Trophoblast cell (in vitro differentiated cells and primary cell): ENCODE measurements at regions not wholly inside any gene's neighbourhood (a gene's known extent, or its start where the extent isn't known, plus 50 kb on each side); places are given as distances from the start of the nearest gene placed in this dataset.
"Not testable (repeated sequence)": the region's sequence is repeated elsewhere in the genome, so short reads cannot be mapped to it uniquely, and the experiment has no call there.

ENCODE experiments used
- DNase-seq, 2 donors: peaks; one replicate each; pipeline ENCODE4 v3.0.0-alpha.2; 2016
- H2AFZ ChIP-seq: 2 replicates; pipeline ENCODE4 v1.6.1; 2013; ENCODE audit warnings: low read length, moderate library complexity, mild to moderate bottlenecking; ENCODE audit not compliant: insufficient read depth, poor library complexity
- H2AK5ac ChIP-seq: 2 replicates; pipeline ENCODE4 v1.6.1; 2013; ENCODE audit warnings: mild to moderate bottlenecking, low read length
- H2BK120ac ChIP-seq: 2 replicates; pipeline ENCODE4 v1.6.1; 2013; ENCODE audit warnings: low read length, mild to moderate bottlenecking, moderate library complexity; ENCODE audit not compliant: insufficient read depth, poor library complexity
- H2BK12ac ChIP-seq: 2 replicates; pipeline ENCODE4 v1.6.1; 2013; ENCODE audit warnings: mild to moderate bottlenecking, low read length, moderate library complexity
- H2BK5ac ChIP-seq: 2 replicates; pipeline ENCODE4 v1.6.1; 2013; ENCODE audit warnings: low read length, low read depth, moderate library complexity, mild to moderate bottlenecking; ENCODE audit not compliant: poor library complexity
- H3K14ac ChIP-seq: 2 replicates; pipeline ENCODE4 v1.6.1; 2013; ENCODE audit warnings: mild to moderate bottlenecking, low read length
- H3K18ac ChIP-seq: 2 replicates; pipeline ENCODE4 v1.6.1; 2013; ENCODE audit warnings: mild to moderate bottlenecking, low read length
- H3K23ac ChIP-seq: 2 replicates; pipeline ENCODE4 v1.6.1; 2013; ENCODE audit warnings: low read length
- H3K27ac ChIP-seq: 2 replicates; pipeline ENCODE4 v1.5.1; 2013; ENCODE audit warnings: low read depth, mild to moderate bottlenecking, inconsistent platforms, low read length, moderate library complexity
- H3K27me3 ChIP-seq: 2 replicates; pipeline ENCODE4 v1.6.1; 2013; ENCODE audit warnings: inconsistent platforms, mild to moderate bottlenecking, low read length, moderate library complexity; ENCODE audit not compliant: insufficient read depth
- H3K36me3 ChIP-seq, 2 experiments: 1 replicate in 1 of 2; 2 replicates in 1 of 2; pipeline ENCODE4 v1.6.1; 2013; ENCODE audit warnings: low read length in 2 of 2, mild to moderate bottlenecking in 2 of 2, moderate library complexity in 1 of 2; ENCODE audit not compliant: insufficient read depth in 2 of 2, control insufficient read depth in 1 of 2
- H3K4ac ChIP-seq: 2 replicates; pipeline ENCODE4 v1.6.1; 2013; ENCODE audit warnings: low read depth, mild to moderate bottlenecking, low read length, moderate library complexity
- H3K4me1 ChIP-seq, 2 experiments: 1 replicate in 1 of 2; 2 replicates in 1 of 2; pipeline ENCODE4 v1.6.1; 2013; ENCODE audit warnings: low read length in 2 of 2, mild to moderate bottlenecking in 2 of 2, moderate library complexity in 1 of 2; ENCODE audit not compliant: insufficient read depth in 2 of 2, control insufficient read depth in 1 of 2
- H3K4me2 ChIP-seq: 2 replicates; pipeline ENCODE4 v1.6.1; 2013; ENCODE audit warnings: inconsistent platforms, mild to moderate bottlenecking, low read length, moderate library complexity
- H3K4me3 ChIP-seq: 2 replicates; pipeline ENCODE4 v1.5.1; 2013; ENCODE audit warnings: mild to moderate bottlenecking, low read depth, low read length, inconsistent platforms
- H3K79me1 ChIP-seq: one replicate; pipeline ENCODE4 v1.6.1; 2013; ENCODE audit warnings: low read length
- H3K79me2 ChIP-seq: 2 replicates; pipeline ENCODE4 v1.6.1; 2013; ENCODE audit warnings: low read length, mild to moderate bottlenecking; ENCODE audit not compliant: control insufficient read depth, insufficient read depth, poor library complexity
- H3K9ac ChIP-seq: 2 replicates; pipeline ENCODE4 v1.6.1; 2013; ENCODE audit warnings: mild to moderate bottlenecking, low read length
- H3K9me3 ChIP-seq: 2 replicates; pipeline ENCODE4 v1.6.1; 2013; ENCODE audit warnings: low read depth, mild to moderate bottlenecking, control low read depth, inconsistent platforms, low read length; ENCODE audit not compliant: insufficient read depth
- H4K12ac ChIP-seq: 2 replicates; pipeline ENCODE4 v1.6.1; 2013; ENCODE audit warnings: low read depth, mild to moderate bottlenecking, low read length, moderate library complexity
- H4K8ac ChIP-seq: 2 replicates; pipeline ENCODE4 v1.6.1; 2013; ENCODE audit warnings: low read depth, mild to moderate bottlenecking, low read length, moderate library complexity
- H4K91ac ChIP-seq: one replicate; pipeline ENCODE4 v1.6.1; 2013; ENCODE audit warnings: low read depth, mild to moderate bottlenecking, low read length, moderate library complexity
- WGBS: extraction: QIAGEN DNeasy Blood & Tissue Kit; methylation state at CpG from one replicate; pipeline ENCODE4 v1.1.7; 2013; ENCODE audit warnings: missing lambda C conversion rate; ENCODE audit not compliant: insufficient read length, insufficient coverage; ENCODE audit errors: extremely low coverage; 5-methylcytosine and 5-hydroxymethylcytosine counted together

DNA sequence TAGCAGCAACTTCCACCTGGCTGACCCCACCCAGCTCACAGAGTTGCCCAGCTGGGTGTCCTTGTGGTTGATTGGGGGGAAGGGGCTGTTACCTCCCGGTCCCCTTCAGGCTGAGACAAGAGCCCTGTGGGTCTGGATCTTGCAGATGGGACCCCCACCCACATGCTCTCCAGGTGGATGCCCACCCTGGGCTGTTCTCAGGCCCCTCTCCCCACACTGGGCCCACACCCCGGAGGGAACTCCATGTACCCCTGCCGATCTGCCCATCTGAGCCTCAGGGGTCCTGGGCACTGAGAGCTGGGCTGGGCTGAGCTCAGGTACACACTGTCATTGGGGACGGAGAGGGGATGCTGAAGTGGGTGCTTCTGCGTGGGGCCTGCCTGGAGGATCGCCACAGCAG, 1453.9 kb upstream of the TPTE start:
- not testable (repeated sequence) for H3K9me3 ChIP-seq, H3K27me3 ChIP-seq, DNase-seq, H3K9ac ChIP-seq, H3K79me1 ChIP-seq, H3K4ac ChIP-seq, H4K12ac ChIP-seq, H2AK5ac ChIP-seq, H2BK12ac ChIP-seq, H4K91ac ChIP-seq, H3K23ac ChIP-seq, H3K4me3 ChIP-seq, H2AFZ ChIP-seq, H3K18ac ChIP-seq, H3K79me2 ChIP-seq, H4K8ac ChIP-seq, H3K14ac ChIP-seq, H2BK5ac ChIP-seq, H2BK120ac ChIP-seq, H3K27ac ChIP-seq, H3K36me3 ChIP-seq, H3K4me2 ChIP-seq, H3K4me1 ChIP-seq
- WGBS = no CpG with 5 or more reads among the region's 6 CpGs

DNA sequence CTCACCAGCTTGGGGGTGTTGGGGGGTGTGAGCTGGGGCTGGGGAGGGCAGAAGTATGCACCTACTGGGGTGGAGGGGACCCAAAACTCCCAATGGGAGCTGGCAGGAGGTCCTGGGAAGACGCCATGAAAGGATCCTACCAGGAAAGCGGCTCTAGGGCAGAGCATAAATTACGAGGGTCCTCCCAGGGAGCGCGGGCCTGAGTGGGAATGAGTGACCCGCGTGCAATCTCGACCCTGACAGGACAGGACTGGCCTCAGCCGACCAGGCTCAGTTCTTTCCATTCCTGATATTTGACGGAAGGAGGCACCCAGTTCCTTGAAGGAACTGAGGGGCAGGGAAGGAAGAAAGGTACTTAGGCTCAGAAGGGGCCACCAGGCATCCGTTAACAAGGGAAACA, 1452.8 kb upstream of the TPTE start:
- not testable (repeated sequence) for H3K4me2 ChIP-seq, H3K14ac ChIP-seq, H2BK12ac ChIP-seq, H2BK5ac ChIP-seq, H2BK120ac ChIP-seq, H4K8ac ChIP-seq, H3K18ac ChIP-seq, H3K27ac ChIP-seq, H3K36me3 ChIP-seq, DNase-seq, H3K4ac ChIP-seq, H3K4me1 ChIP-seq, H4K12ac ChIP-seq, H3K79me1 ChIP-seq, H3K27me3 ChIP-seq, H4K91ac ChIP-seq, H3K23ac ChIP-seq, H3K79me2 ChIP-seq, H2AK5ac ChIP-seq, H3K9me3 ChIP-seq, H2AFZ ChIP-seq, H3K4me3 ChIP-seq, H3K9ac ChIP-seq
- no CpG with 5 or more reads among the region's 11 CpGs for WGBS

DNA sequence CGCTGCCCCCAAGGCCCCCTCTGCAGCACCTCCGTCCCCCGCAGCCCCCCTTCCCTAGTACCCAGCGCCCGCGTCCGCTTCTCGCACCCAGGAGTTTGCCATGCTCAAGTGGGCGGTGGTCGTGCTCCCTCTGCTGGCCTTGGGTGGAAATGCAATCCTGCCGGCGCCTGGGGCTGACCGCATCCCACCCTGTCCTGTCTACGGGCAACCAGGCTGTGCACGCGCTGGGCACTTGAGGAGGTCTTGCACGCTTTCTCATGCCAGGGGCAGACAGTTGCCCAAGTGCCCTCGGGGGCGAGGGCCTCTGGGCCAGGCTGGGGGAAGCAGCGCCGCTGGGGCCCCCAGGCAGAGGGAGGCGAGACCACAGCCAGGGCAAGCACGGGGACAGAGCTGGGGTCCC, 1450.7 kb upstream of the TPTE start:
- H3K14ac ChIP-seq, H2BK120ac ChIP-seq, H3K27me3 ChIP-seq, H3K18ac ChIP-seq, H4K91ac ChIP-seq, H2BK5ac ChIP-seq, H3K79me2 ChIP-seq, H2BK12ac ChIP-seq, H4K12ac ChIP-seq, H3K4ac ChIP-seq, H2AK5ac ChIP-seq, H3K36me3 ChIP-seq, H3K4me3 ChIP-seq, H4K8ac ChIP-seq, DNase-seq, H3K79me1 ChIP-seq, H2AFZ ChIP-seq, H3K27ac ChIP-seq, H3K4me2 ChIP-seq, H3K9ac ChIP-seq, H3K23ac ChIP-seq, H3K4me1 ChIP-seq: not testable (repeated sequence)
- WGBS = no CpG with 5 or more reads among the region's 23 CpGs
- peaks cover 11% of the 10 kb centered on the region for H3K9me3 ChIP-seq

DNA sequence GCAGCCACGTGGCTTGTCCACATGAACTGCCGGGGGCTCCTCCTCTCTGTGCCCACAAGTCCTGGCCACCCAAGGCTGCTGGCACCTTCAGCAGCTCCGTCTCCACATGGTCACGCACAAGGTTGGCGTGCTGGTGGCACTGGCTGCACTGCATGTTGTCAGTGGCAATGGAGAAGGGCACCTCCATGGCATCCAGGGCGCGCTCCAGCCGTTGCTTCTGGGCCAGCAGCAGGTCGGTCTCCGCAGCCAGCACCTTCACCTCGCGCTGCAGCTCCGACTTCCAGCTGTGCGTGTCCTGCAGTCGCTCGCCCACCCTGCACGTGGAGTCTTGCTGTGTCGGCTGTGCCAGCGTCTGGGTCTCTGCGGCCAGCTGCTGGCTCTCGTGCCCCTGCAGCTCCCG, 1448.4 kb upstream of the TPTE start:
- H2AFZ ChIP-seq, H3K27ac ChIP-seq, H3K36me3 ChIP-seq, H2BK12ac ChIP-seq, H3K4me1 ChIP-seq, H3K9ac ChIP-seq, H3K27me3 ChIP-seq, H3K4me2 ChIP-seq, H3K4me3 ChIP-seq, H3K14ac ChIP-seq, H2AK5ac ChIP-seq, DNase-seq, H3K4ac ChIP-seq, H3K79me1 ChIP-seq, H3K18ac ChIP-seq, H4K8ac ChIP-seq, H3K23ac ChIP-seq, H4K91ac ChIP-seq, H2BK120ac ChIP-seq, H3K79me2 ChIP-seq, H2BK5ac ChIP-seq, H4K12ac ChIP-seq: not testable (repeated sequence)
- no CpG with 5 or more reads among the region's 22 CpGs for WGBS
- H3K9me3 ChIP-seq = peaks cover 11% of the 10 kb centered on the region
